Activated CD4-positive, alpha-beta T cell treated with anti-CD3 and anti-CD28 coated beads for 48 hours (primary cell): ENCODE measurements at regions not wholly inside any gene's neighbourhood (a gene's known extent, or its start where the extent isn't known, plus 50 kb on each side); places are given as distances from the start of the nearest gene placed in this dataset.

Source experiments
- DNase-seq: peaks from one replicate; pipeline ENCODE4 v3.0.0-alpha.2; 2020

- no peak for DNase-seq
Observed at GRCh38 chr4:43837604-43838003, 611.0 kb downstream of the KCTD8 start.

- no peak for DNase-seq
Observed at GRCh38 chr4:43842594-43842993, 606.0 kb downstream of the KCTD8 start.

- DNase-seq, result no peak
Observed at GRCh38 chr4:43843501-43843900, 605.1 kb downstream of the KCTD8 start.

- DNase-seq, result no peak
Observed at GRCh38 chr4:43846111-43846587, 602.5 kb downstream of the KCTD8 start.

GRCh38 chr4:43853565-43854264, 594.9 kb downstream of the KCTD8 start:
- no peak for DNase-seq

GRCh38 chr4:43855283-43855682, 593.3 kb downstream of the KCTD8 start:
- DNase-seq, result no peak

GRCh38 chr4:43864616-43865146, 583.9 kb downstream of the KCTD8 start:
- DNase-seq, result no peak

GRCh38 chr4:43867908-43868307, 580.7 kb downstream of the KCTD8 start:
- DNase-seq, result no peak

- no peak for DNase-seq
Observed at GRCh38 chr4:43875655-43876054, 573.0 kb downstream of the KCTD8 start.

GRCh38 chr4:43882470-43882869, 566.1 kb downstream of the KCTD8 start:
- DNase-seq, result no peak

- DNase-seq, result no peak
Observed at GRCh38 chr4:43886196-43886595, 562.4 kb downstream of the KCTD8 start.

- DNase-seq, result no peak
Observed at GRCh38 chr4:43898836-43899235, 549.8 kb downstream of the KCTD8 start.

GRCh38 chr4:43903456-43903855, 545.2 kb downstream of the KCTD8 start:
- DNase-seq, result no peak

GRCh38 chr4:43918377-43918776, 530.2 kb downstream of the KCTD8 start:
- no peak for DNase-seq

GRCh38 chr4:43932448-43932847, 516.2 kb downstream of the KCTD8 start:
- DNase-seq, result no peak

GRCh38 chr4:43943998-43944397, 504.6 kb downstream of the KCTD8 start:
- no peak for DNase-seq

- no peak for DNase-seq
Observed at GRCh38 chr4:43959976-43960375, 488.6 kb downstream of the KCTD8 start.

GRCh38 chr4:43968011-43968410, 480.6 kb downstream of the KCTD8 start:
- no peak for DNase-seq

GRCh38 chr4:43983610-43984009, 465.0 kb downstream of the KCTD8 start:
- no peak for DNase-seq

- no peak for DNase-seq
Observed at GRCh38 chr4:43987331-43987944, 461.2 kb downstream of the KCTD8 start.

- DNase-seq, result no peak
Observed at GRCh38 chr4:43990551-43990950, 458.1 kb downstream of the KCTD8 start.

GRCh38 chr4:43990963-43991362, 457.6 kb downstream of the KCTD8 start:
- no peak for DNase-seq

GRCh38 chr4:43992552-43992951, 456.1 kb downstream of the KCTD8 start:
- DNase-seq, result no peak

- no peak for DNase-seq
Observed at GRCh38 chr4:43993196-43993902, 455.3 kb downstream of the KCTD8 start.
